HepG2 (cell line): ENCODE measurements at regions not wholly inside any gene's neighbourhood (a gene's known extent, or its start where the extent isn't known, plus 50 kb on each side); places are given as distances from the start of the nearest gene placed in this dataset.

ENCODE experiments used
- ATAC-seq: fragments of 200-7000 bp; cut with Tn5 transposase; 3 replicates; pipeline ENCODE4 v1.9.1; 2020; ENCODE audit warnings: mild to moderate bottlenecking, moderate library complexity
- BruUV-seq: library from RNA; stranded (reverse); fragments of 400-500 nt; replicated peaks from 2 replicates; lab custom pipeline; 2021; lab: Mats Ljungman, UMichigan
- CTCF ChIA-PET: fragments of 300-600 bp; formaldehyde crosslinking; extraction: SDS; loops from one replicate; lab custom pipeline; 2021; ENCODE audit warnings: low total read pairs, inconsistent platforms, low intra/inter-chr PET ratio; lab: Yijun Ruan, JAX
- POLR2A ChIA-PET: fragments of 350-600 bp; sonication (Branson Sonifier 250); formaldehyde crosslinking; loops from one replicate; lab custom pipeline; 2020; ENCODE audit warnings: antibody characterized with exemption, inconsistent platforms; lab: Yijun Ruan, JAX
- DNase-seq: peaks from one replicate; pipeline ENCODE4 v3.0.0-alpha.2; 2015; ENCODE audit warnings: low spot score
- FAIRE-seq: peaks from 3 replicates; lab custom pipeline; 2011; peaks lifted over from hg19 to GRCh38; lab: Jason Lieb, UNC
- H2AFZ ChIP-seq: one replicate; pipeline ENCODE4 v1.6.1; 2011; ENCODE audit warnings: low read length, inconsistent platforms
- H3K27ac ChIP-seq: fragments of 300-600 bp; 3 replicates; pipeline ENCODE4 v1.8.0; 2011; ENCODE audit warnings: mixed run types, mild to moderate bottlenecking, mixed read lengths, low read length, inconsistent platforms; ENCODE audit not compliant: insufficient read depth; ENCODE audit errors: extremely low read length
- H3K27me3 ChIP-seq, 2 experiments: fragments of 200-600 bp in 1 of 2; 2 replicates in 1 of 2; 3 replicates in 1 of 2; pipeline versions ENCODE4 v1.6.0 to v1.8.0; 2011; ENCODE audit warnings: low read length in 2 of 2, mild to moderate bottlenecking in 2 of 2, moderate library complexity in 2 of 2, inconsistent platforms in 1 of 2; ENCODE audit not compliant: insufficient read depth in 2 of 2, control insufficient read depth in 1 of 2
- H3K36me3 ChIP-seq, 2 experiments: fragments of 200-600 bp in 1 of 2; replicated peaks in 1 of 2; 2 replicates in 1 of 2; 3 replicates in 1 of 2; pipeline versions ENCODE4 v1.5.1 to v1.8.0; 2011; ENCODE audit warnings: low read length in 2 of 2, inconsistent platforms in 1 of 2; ENCODE audit not compliant: insufficient read depth in 2 of 2, control insufficient read depth in 1 of 2
- H3K4me1 ChIP-seq: 2 replicates; pipeline ENCODE4 v1.5.1; 2012; ENCODE audit warnings: low read length, inconsistent platforms; ENCODE audit not compliant: insufficient read depth
- H3K4me2 ChIP-seq: 2 replicates; pipeline ENCODE4 v1.6.0; 2011; ENCODE audit warnings: low read depth, low read length, inconsistent platforms
- H3K4me3 ChIP-seq, 3 experiments: fragments of 200-600 bp in 1 of 3; sonication (generic), shearing (Covaris generic) in 1 of 3; replicated peaks in 1 of 3; 2 replicates each; pipeline ENCODE4 v1.5.1; 2011 to 2016; ENCODE audit warnings: low read length in 3 of 3, inconsistent platforms in 2 of 3, low read depth in 2 of 3, mild to moderate bottlenecking in 2 of 3, control low read depth in 1 of 3, mixed read lengths in 1 of 3; ENCODE audit not compliant: insufficient read depth in 1 of 3
- H3K79me2 ChIP-seq: one replicate; pipeline ENCODE4 v1.6.1; 2011; ENCODE audit warnings: low read length, inconsistent platforms; ENCODE audit not compliant: insufficient read depth
- H3K9ac ChIP-seq: 2 replicates; pipeline ENCODE4 v1.6.0; 2011; ENCODE audit warnings: mild to moderate bottlenecking, low read depth, low read length, inconsistent platforms; ENCODE audit not compliant: insufficient read depth
- H3K9me3 ChIP-seq: 2 replicates; pipeline ENCODE4 v1.5.1; 2012; ENCODE audit warnings: mild to moderate bottlenecking, low read length
- H4K20me1 ChIP-seq: 2 replicates; pipeline ENCODE4 v1.6.0; 2011; ENCODE audit warnings: inconsistent platforms, mild to moderate bottlenecking, low read length, moderate library complexity; ENCODE audit not compliant: insufficient read depth
- CEBPB ChIP-seq: IDR thresholded peaks from 2 replicates; pipeline ENCODE4 v1.6.1; 2011; ENCODE audit warnings: low read depth, low read length, improper control_type of control experiment, borderline replicate concordance
- EP300 ChIP-seq, 3 experiments: sonication (generic) in 1 of 3; formaldehyde crosslinking in 1 of 3; IDR thresholded peaks; 2 replicates each; pipeline versions ENCODE4 v1.5.1 to v1.6.1; 2011 to 2020; ENCODE audit warnings: low read depth in 2 of 3, low read length in 2 of 3, borderline replicate concordance in 1 of 3, improper control_type of control experiment in 1 of 3, mild to moderate bottlenecking in 1 of 3, missing genetic modification reagents in 1 of 3, moderate library complexity in 1 of 3
- HDAC2 ChIP-seq: sonication (generic); formaldehyde crosslinking; IDR thresholded peaks from 2 replicates; pipeline ENCODE4 v1.4.0; 2020; ENCODE audit warnings: missing genetic modification reagents
- NFKB2 ChIP-seq: sonication (generic); formaldehyde crosslinking; IDR thresholded peaks from 2 replicates; pipeline ENCODE4 v1.4.0; 2020; ENCODE audit warnings: missing genetic modification reagents, borderline replicate concordance
- ZNF362 ChIP-seq: sonication (generic); formaldehyde crosslinking; IDR thresholded peaks from 2 replicates; pipeline ENCODE4 v1.4.0; 2020; ENCODE audit warnings: missing genetic modification reagents, mild to moderate bottlenecking, borderline replicate concordance
- ZNF414 ChIP-seq: sonication (generic); formaldehyde crosslinking; IDR thresholded peaks from 2 replicates; pipeline ENCODE4 v1.5.0; 2020; ENCODE audit warnings: missing genetic modification reagents
- ZNF775 ChIP-seq: sonication (generic); formaldehyde crosslinking; IDR thresholded peaks from 2 replicates; pipeline ENCODE4 v1.4.0; 2020; ENCODE audit warnings: missing genetic modification reagents, mild to moderate bottlenecking, moderate library complexity, borderline replicate concordance
- ZSCAN9 ChIP-seq: IDR thresholded peaks from 2 replicates; pipeline ENCODE4 v1.6.1; 2016; ENCODE audit warnings: borderline replicate concordance
- WGBS: methylation state at CpG from one replicate; pipeline ENCODE4 v1.1.6; 2017; ENCODE audit warnings: low lambda C conversion rate; 5-methylcytosine and 5-hydroxymethylcytosine counted together
- in situ Hi-C: cut with HindIII; loops from 2 replicates; pipeline ENCODE4 v1.10.0; 2017; ENCODE audit warnings: low pct_unique_long_range_greater_than_20kb; ENCODE audit not compliant: extremely low pct_ligation_motif_present
- intact Hi-C: fragments of 100-400 bp; cut with micrococcal nuclease; formaldehyde crosslinking; loops from one replicate; pipeline ENCODE4 v1.10.0; 2022; ENCODE audit not compliant: unreplicated experiment
- TF ChIP-seq, protein P1 (sequence below): sonication (generic); formaldehyde crosslinking; IDR thresholded peaks from 2 replicates; pipeline ENCODE4 v1.4.0; 2020; ENCODE audit warnings: missing genetic modification reagents

GRCh38 chr2:14723684-14724083 is 91.2 kb downstream of the LRATD1 start:
- FAIRE-seq (no peak), ATAC-seq (no peak), DNase-seq (no peak)
- H3K36me3 ChIP-seq: no peaks in the 10 kb centered on the region
- TF ChIP-seq CEBPB (peak; percentile 60; the same call in 1 of the 2 replicates), HDAC2 (CRISPR knock-in tag) (no peak)
- no peaks in the 10 kb centered on the region for H3K4me1 ChIP-seq
- no TSS peak for BruUV-seq
- H2AFZ ChIP-seq: no peak overlapping the region
- 11% methylated on average over 5 of the region's 5 CpGs for WGBS
- ChIA-PET POLR2A (no interaction called here), CTCF (no interaction called here)
- no peak overlapping the region for H3K9ac ChIP-seq
- no peaks in the 10 kb centered on the region for H3K79me2 ChIP-seq
- H3K27me3 ChIP-seq: no peaks in the 10 kb centered on the region
- H3K4me3 ChIP-seq: no peak overlapping the region
- intact Hi-C loops (no loop called here), in situ Hi-C loops (no loop called here)
- no peaks in the 10 kb centered on the region for H4K20me1 ChIP-seq
- H3K4me2 ChIP-seq: no peak overlapping the region
- no peaks in the 10 kb centered on the region for H3K9me3 ChIP-seq
- H3K27ac ChIP-seq: no peak overlapping the region

GRCh38 chr2:14735696-14736095 is 103.2 kb downstream of the LRATD1 start:
- Histone ChIP-seq H3K4me1 (no peaks in the 10 kb centered on the region), H3K27ac (no peak overlapping the region), H3K36me3 (no peaks in the 10 kb centered on the region), H3K4me2 (no peak overlapping the region), H3K79me2 (no peaks in the 10 kb centered on the region), H3K4me3 (no peak overlapping the region), H3K9me3 (peaks cover 16% of the 10 kb centered on the region; the same call in 1 of the 2 replicates), H2AFZ (no peak overlapping the region), H3K27me3 (no peaks in the 10 kb centered on the region), H3K9ac (no peak overlapping the region), H4K20me1 (no peaks in the 10 kb centered on the region)
- no peak for FAIRE-seq
- in situ Hi-C loops: no loop called here
- intact Hi-C loops: no loop called here
- 0% methylated on average over 4 of the region's 4 CpGs for WGBS
- ChIA-PET POLR2A (no interaction called here), CTCF (no interaction called here)
- no TSS peak for BruUV-seq
- no peak for ATAC-seq
- no peak for DNase-seq
- no peak for TF ChIP-seq NFKB2 (CRISPR knock-in tag)
- TF ChIP-seq, protein P1, sequence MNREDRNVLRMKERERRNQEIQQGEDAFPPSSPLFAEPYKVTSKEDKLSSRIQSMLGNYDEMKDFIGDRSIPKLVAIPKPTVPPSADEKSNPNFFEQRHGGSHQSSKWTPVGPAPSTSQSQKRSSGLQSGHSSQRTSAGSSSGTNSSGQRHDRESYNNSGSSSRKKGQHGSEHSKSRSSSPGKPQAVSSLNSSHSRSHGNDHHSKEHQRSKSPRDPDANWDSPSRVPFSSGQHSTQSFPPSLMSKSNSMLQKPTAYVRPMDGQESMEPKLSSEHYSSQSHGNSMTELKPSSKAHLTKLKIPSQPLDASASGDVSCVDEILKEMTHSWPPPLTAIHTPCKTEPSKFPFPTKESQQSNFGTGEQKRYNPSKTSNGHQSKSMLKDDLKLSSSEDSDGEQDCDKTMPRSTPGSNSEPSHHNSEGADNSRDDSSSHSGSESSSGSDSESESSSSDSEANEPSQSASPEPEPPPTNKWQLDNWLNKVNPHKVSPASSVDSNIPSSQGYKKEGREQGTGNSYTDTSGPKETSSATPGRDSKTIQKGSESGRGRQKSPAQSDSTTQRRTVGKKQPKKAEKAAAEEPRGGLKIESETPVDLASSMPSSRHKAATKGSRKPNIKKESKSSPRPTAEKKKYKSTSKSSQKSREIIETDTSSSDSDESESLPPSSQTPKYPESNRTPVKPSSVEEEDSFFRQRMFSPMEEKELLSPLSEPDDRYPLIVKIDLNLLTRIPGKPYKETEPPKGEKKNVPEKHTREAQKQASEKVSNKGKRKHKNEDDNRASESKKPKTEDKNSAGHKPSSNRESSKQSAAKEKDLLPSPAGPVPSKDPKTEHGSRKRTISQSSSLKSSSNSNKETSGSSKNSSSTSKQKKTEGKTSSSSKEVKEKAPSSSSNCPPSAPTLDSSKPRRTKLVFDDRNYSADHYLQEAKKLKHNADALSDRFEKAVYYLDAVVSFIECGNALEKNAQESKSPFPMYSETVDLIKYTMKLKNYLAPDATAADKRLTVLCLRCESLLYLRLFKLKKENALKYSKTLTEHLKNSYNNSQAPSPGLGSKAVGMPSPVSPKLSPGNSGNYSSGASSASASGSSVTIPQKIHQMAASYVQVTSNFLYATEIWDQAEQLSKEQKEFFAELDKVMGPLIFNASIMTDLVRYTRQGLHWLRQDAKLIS (CRISPR knock-in tag): no peak
- TF ChIP-seq EP300 (IDR thresholded peaks at IDR 0.05; ENCODE audit: low read depth in 2 of 2, low read length in 2 of 2): no peak
- TF ChIP-seq EP300 (CRISPR knock-in tag; IDR thresholded peaks at IDR 0.05; ENCODE audit: borderline replicate concordance): no peak
- no peak for TF ChIP-seq ZNF362 (CRISPR knock-in tag)
- TF ChIP-seq ZNF775 (CRISPR knock-in tag): no peak
- no peak for TF ChIP-seq ZNF414 (CRISPR knock-in tag)
- no peak for TF ChIP-seq ZSCAN9 (CRISPR knock-in tag)
